ENCODE measurements at regions not wholly inside any gene's neighbourhood (a gene's known extent, or its start where the extent isn't known, plus 50 kb on each side); places are given as distances from the start of the nearest gene placed in this dataset.

DNA sequence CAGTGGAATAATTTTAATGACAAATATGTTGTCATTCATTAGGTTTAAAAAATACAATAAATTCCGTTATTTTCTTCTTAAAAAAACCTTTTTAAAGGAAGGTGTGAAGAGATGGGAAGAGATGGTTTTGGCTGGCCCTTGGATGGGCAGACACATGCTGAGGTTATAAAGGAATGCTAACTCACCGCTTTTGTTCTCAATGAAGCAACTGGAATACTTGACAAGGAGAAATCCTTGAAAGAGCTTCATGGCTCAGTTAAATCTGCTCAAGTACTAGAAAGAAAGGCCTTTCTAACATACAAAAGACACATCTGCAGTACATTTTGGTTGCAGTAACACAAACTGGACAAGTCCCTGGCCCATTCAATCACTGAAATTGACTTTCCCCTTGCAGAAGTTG lies 158.3 kb upstream of the KCNJ16 start:
- no peaks in the 10 kb centered on the region for H3K4me1 ChIP-seq (ENCODE audit: control insufficient read depth, insufficient read depth, low read length)
- no peaks in the 10 kb centered on the region for H3K36me3 ChIP-seq (ENCODE audit: control insufficient read depth, insufficient read depth, low read length)
- H3K4me3 ChIP-seq (ENCODE audit: low read depth, low read length): no peak overlapping the region
- H3K9me3 ChIP-seq (ENCODE audit: control insufficient read depth, insufficient read depth, low read length): no peaks in the 10 kb centered on the region
- no peak overlapping the region for H3K27ac ChIP-seq (ENCODE audit: low read depth, low read length)
- no peaks in the 10 kb centered on the region for H3K27me3 ChIP-seq (ENCODE audit: control insufficient read depth, insufficient read depth, low read length)
- H3K9ac ChIP-seq (ENCODE audit: low read depth, low read length): no peak overlapping the region

- no peaks in the 10 kb centered on the region for H3K27me3 ChIP-seq (ENCODE audit: control insufficient read depth, insufficient read depth, low read length)
- H3K9ac ChIP-seq (ENCODE audit: low read depth, low read length): no peak overlapping the region
- no peaks in the 10 kb centered on the region for H3K36me3 ChIP-seq (ENCODE audit: control insufficient read depth, insufficient read depth, low read length)
- H3K4me1 ChIP-seq (ENCODE audit: control insufficient read depth, insufficient read depth, low read length): no peaks in the 10 kb centered on the region
- H3K9me3 ChIP-seq (ENCODE audit: control insufficient read depth, insufficient read depth, low read length): no peaks in the 10 kb centered on the region
- H3K4me3 ChIP-seq (ENCODE audit: low read depth, low read length): no peak overlapping the region
- no peak overlapping the region for H3K27ac ChIP-seq (ENCODE audit: low read depth, low read length)
These were observed 156.9 kb upstream of the KCNJ16 start for GRCh38 chr17:69918164-69918563.

- Histone ChIP-seq H3K27ac (ENCODE audit: low read depth, low read length) (no peak overlapping the region), H3K9ac (ENCODE audit: low read depth, low read length) (no peak overlapping the region), H3K27me3 (ENCODE audit: control insufficient read depth, insufficient read depth, low read length) (no peaks in the 10 kb centered on the region), H3K36me3 (ENCODE audit: control insufficient read depth, insufficient read depth, low read length) (no peaks in the 10 kb centered on the region), H3K4me3 (ENCODE audit: low read depth, low read length) (no peak overlapping the region), H3K4me1 (ENCODE audit: control insufficient read depth, insufficient read depth, low read length) (no peaks in the 10 kb centered on the region), H3K9me3 (ENCODE audit: control insufficient read depth, insufficient read depth, low read length) (no peaks in the 10 kb centered on the region)
These were observed 155.2 kb upstream of the KCNJ16 start for GRCh38 chr17:69919789-69920188.

DNA sequence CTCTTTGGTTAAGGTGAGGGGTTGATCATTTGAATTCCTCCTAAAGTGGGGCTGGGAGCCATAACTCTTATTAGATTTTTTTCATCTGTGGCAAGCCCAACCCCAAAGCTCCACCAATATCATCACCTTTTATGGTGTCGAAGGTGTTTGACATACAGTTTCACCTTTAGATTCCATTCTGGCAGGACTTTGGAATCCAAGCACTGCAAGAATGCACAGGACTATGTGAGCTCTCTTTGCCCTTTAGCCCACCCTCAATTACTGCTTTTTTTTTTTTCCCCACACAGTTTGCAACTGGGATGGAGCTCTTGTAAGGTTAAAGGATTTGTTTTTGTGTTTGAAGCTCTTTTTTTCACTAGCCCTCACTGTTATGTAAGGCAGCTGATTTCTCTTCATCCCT lies 154.0 kb upstream of the KCNJ16 start:
- no peak overlapping the region for H3K4me3 ChIP-seq (ENCODE audit: low read depth, low read length)
- H3K36me3 ChIP-seq (ENCODE audit: control insufficient read depth, insufficient read depth, low read length): no peaks in the 10 kb centered on the region
- H3K27ac ChIP-seq (ENCODE audit: low read depth, low read length): no peak overlapping the region
- no peak overlapping the region for H3K9ac ChIP-seq (ENCODE audit: low read depth, low read length)
- H3K4me1 ChIP-seq (ENCODE audit: control insufficient read depth, insufficient read depth, low read length): no peaks in the 10 kb centered on the region
- no peaks in the 10 kb centered on the region for H3K27me3 ChIP-seq (ENCODE audit: control insufficient read depth, insufficient read depth, low read length)
- H3K9me3 ChIP-seq (ENCODE audit: control insufficient read depth, insufficient read depth, low read length): no peaks in the 10 kb centered on the region

- Histone ChIP-seq H3K4me3 (ENCODE audit: low read depth, low read length) (no peak overlapping the region), H3K36me3 (ENCODE audit: control insufficient read depth, insufficient read depth, low read length) (no peaks in the 10 kb centered on the region), H3K27me3 (ENCODE audit: control insufficient read depth, insufficient read depth, low read length) (no peaks in the 10 kb centered on the region), H3K9me3 (ENCODE audit: control insufficient read depth, insufficient read depth, low read length) (no peaks in the 10 kb centered on the region), H3K4me1 (ENCODE audit: control insufficient read depth, insufficient read depth, low read length) (no peaks in the 10 kb centered on the region), H3K9ac (ENCODE audit: low read depth, low read length) (no peak overlapping the region), H3K27ac (ENCODE audit: low read depth, low read length) (no peak overlapping the region)
These were observed 146.4 kb upstream of the KCNJ16 start for GRCh38 chr17:69928611-69929010.

DNA sequence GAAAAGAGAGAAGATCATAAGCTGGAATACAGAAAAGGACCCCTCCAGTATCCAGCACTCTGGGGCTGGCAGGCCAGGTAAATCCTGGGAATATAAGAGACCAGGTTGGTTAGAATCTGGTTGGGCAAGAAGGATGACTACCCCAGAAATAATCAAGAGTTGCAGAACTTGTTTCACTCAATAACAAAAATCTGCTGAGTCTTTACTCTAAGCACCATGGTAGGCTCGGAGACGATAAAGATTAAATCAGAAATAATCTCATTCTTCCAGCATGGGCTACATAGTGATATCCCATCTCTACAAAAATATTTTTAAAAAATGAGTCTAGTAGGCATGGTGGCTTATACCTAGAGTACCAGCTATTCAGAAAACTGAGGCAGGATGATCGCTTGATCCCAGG lies 138.0 kb upstream of the KCNJ16 start:
- Histone ChIP-seq H3K9me3 (ENCODE audit: control insufficient read depth, insufficient read depth, low read length) (no peaks in the 10 kb centered on the region), H3K27me3 (ENCODE audit: control insufficient read depth, insufficient read depth, low read length) (no peaks in the 10 kb centered on the region), H3K36me3 (ENCODE audit: control insufficient read depth, insufficient read depth, low read length) (no peaks in the 10 kb centered on the region), H3K4me3 (ENCODE audit: low read depth, low read length) (no peak overlapping the region), H3K9ac (ENCODE audit: low read depth, low read length) (no peak overlapping the region), H3K4me1 (ENCODE audit: control insufficient read depth, insufficient read depth, low read length) (no peaks in the 10 kb centered on the region), H3K27ac (ENCODE audit: low read depth, low read length) (no peak overlapping the region)

DNA sequence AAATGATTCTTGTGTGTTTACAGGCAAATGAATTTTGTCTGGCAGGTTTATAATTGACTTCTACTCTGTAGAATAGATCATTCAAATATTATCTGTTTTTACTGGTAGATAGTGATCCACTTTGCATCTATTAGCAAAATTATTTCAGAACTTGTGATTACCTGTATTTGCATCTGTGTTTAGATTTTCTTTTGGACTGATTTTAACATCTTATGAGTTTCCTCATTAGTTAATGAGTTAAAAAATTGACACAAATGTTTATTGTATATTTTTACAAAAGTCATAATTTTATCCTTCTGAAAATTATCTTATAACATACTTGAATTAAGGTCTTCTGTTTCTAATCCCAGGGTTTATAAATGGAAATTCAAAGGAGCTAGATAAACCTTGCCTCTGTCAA lies 132.0 kb upstream of the KCNJ16 start:
- no peaks in the 10 kb centered on the region for H3K9me3 ChIP-seq (ENCODE audit: control insufficient read depth, insufficient read depth, low read length)
- no peak overlapping the region for H3K27ac ChIP-seq (ENCODE audit: low read depth, low read length)
- no peaks in the 10 kb centered on the region for H3K27me3 ChIP-seq (ENCODE audit: control insufficient read depth, insufficient read depth, low read length)
- H3K9ac ChIP-seq (ENCODE audit: low read depth, low read length): no peak overlapping the region
- H3K36me3 ChIP-seq (ENCODE audit: control insufficient read depth, insufficient read depth, low read length): no peaks in the 10 kb centered on the region
- no peaks in the 10 kb centered on the region for H3K4me1 ChIP-seq (ENCODE audit: control insufficient read depth, insufficient read depth, low read length)
- H3K4me3 ChIP-seq (ENCODE audit: low read depth, low read length): no peak overlapping the region

DNA sequence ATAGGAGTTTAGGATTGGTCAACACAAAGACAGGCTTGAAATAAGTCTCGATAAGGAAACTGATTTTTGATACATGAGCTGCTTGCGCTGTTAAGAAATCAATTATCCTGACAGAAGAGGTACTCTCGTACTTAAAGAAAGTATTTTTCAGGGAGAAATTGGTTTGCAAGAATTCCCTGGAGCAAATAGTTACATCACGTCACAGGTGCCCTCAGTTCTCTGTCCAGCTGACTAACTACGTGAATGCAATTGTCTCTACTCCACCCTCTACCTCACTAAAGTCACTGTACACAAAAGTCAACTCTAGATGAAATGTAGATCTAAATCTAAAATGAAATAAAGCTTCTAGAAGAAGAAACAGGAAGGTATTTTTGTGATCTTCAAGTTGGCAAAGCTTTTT lies 130.6 kb upstream of the KCNJ16 start:
- Histone ChIP-seq H3K4me3 (ENCODE audit: low read depth, low read length) (no peak overlapping the region), H3K9ac (ENCODE audit: low read depth, low read length) (no peak overlapping the region), H3K27ac (ENCODE audit: low read depth, low read length) (no peak overlapping the region), H3K36me3 (ENCODE audit: control insufficient read depth, insufficient read depth, low read length) (no peaks in the 10 kb centered on the region), H3K9me3 (ENCODE audit: control insufficient read depth, insufficient read depth, low read length) (no peaks in the 10 kb centered on the region), H3K27me3 (ENCODE audit: control insufficient read depth, insufficient read depth, low read length) (no peaks in the 10 kb centered on the region), H3K4me1 (ENCODE audit: control insufficient read depth, insufficient read depth, low read length) (no peaks in the 10 kb centered on the region)

DNA sequence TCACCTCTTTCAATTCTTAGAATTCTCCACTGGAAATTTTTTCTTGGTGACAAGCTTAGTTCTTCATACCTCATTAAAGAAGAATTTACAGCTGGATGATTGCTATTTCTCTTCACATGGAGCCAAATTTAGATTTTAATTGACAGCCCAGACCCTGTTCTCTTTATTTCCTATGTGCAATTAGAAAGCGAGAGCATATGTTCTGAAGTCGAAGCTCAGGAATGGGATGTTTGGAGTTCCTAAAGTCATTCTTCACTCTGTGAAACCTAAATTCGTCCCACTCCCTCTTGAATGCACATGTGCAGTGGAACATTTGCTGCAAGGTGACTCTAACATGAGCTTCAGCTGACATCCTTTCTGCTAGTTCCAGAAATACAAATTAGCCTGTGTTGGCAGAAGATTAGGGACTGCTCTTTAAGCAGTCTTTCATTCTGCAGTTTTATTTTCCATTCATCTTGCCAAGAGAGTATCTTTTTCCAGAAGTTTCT lies 129.3 kb upstream of the KCNJ16 start:
- Histone ChIP-seq H3K27me3 (ENCODE audit: control insufficient read depth, insufficient read depth, low read length) (no peaks in the 10 kb centered on the region), H3K9ac (ENCODE audit: low read depth, low read length) (no peak overlapping the region), H3K4me1 (ENCODE audit: control insufficient read depth, insufficient read depth, low read length) (no peaks in the 10 kb centered on the region), H3K4me3 (ENCODE audit: low read depth, low read length) (no peak overlapping the region), H3K36me3 (ENCODE audit: control insufficient read depth, insufficient read depth, low read length) (no peaks in the 10 kb centered on the region), H3K9me3 (ENCODE audit: control insufficient read depth, insufficient read depth, low read length) (no peaks in the 10 kb centered on the region), H3K27ac (ENCODE audit: low read depth, low read length) (no peak overlapping the region)

DNA sequence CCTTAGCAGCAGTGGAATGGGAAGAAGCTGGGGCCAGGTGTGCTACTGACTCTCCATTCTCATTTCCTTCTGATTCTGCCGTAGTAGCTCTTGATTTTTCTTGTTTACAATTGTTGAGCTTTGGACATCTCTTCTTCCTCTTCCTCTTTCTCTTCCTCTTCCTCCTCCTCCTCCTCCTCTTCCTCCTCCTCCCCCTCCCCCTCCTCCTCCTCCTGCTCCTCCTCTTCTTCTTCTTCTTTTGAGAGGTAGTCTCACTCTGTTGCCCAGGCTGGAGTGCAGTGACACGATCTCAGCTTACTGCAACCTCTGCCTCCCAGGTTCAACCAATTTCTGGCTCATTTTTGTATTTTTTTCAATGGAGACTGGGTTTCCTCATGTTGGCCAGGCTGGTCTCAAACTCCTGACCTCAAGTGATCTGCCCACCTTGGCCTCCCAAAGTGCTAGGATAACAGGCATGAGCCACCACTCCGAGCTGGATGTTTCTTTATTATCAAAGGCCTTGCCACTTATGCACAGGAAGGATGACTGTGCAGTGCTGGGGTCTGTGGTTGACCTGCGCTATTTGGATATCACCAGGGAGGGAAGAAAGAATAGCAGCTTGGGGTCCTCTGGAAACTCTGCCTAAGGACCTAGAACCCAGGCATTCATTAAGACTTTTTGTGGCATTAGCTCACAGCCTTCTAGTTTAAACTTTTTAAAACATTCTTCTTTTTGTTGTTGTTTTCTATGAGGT lies 127.8 kb upstream of the KCNJ16 start:
- Histone ChIP-seq H3K4me1 (ENCODE audit: control insufficient read depth, insufficient read depth, low read length) (no peaks in the 10 kb centered on the region), H3K27me3 (ENCODE audit: control insufficient read depth, insufficient read depth, low read length) (no peaks in the 10 kb centered on the region), H3K36me3 (ENCODE audit: control insufficient read depth, insufficient read depth, low read length) (no peaks in the 10 kb centered on the region), H3K9me3 (ENCODE audit: control insufficient read depth, insufficient read depth, low read length) (no peaks in the 10 kb centered on the region), H3K4me3 (ENCODE audit: low read depth, low read length) (no peak overlapping the region), H3K9ac (ENCODE audit: low read depth, low read length) (no peak overlapping the region), H3K27ac (ENCODE audit: low read depth, low read length) (no peak overlapping the region)

GRCh38 chr17:69948406-69948805 lies 126.6 kb upstream of the KCNJ16 start:
- H3K9ac ChIP-seq (ENCODE audit: low read depth, low read length): no peak overlapping the region
- H3K4me3 ChIP-seq (ENCODE audit: low read depth, low read length): no peak overlapping the region
- no peaks in the 10 kb centered on the region for H3K4me1 ChIP-seq (ENCODE audit: control insufficient read depth, insufficient read depth, low read length)
- H3K36me3 ChIP-seq (ENCODE audit: control insufficient read depth, insufficient read depth, low read length): no peaks in the 10 kb centered on the region
- H3K27ac ChIP-seq (ENCODE audit: low read depth, low read length): no peak overlapping the region
- no peaks in the 10 kb centered on the region for H3K9me3 ChIP-seq (ENCODE audit: control insufficient read depth, insufficient read depth, low read length)
- no peaks in the 10 kb centered on the region for H3K27me3 ChIP-seq (ENCODE audit: control insufficient read depth, insufficient read depth, low read length)
